Smooth muscle cell (in vitro differentiated cells): ENCODE measurements at regions not wholly inside any gene's neighbourhood (a gene's known extent, or its start where the extent isn't known, plus 50 kb on each side); places are given as distances from the start of the nearest gene placed in this dataset.

ENCODE experiments used
- DNase-seq: peaks from one replicate; lab custom pipeline; 2025; ENCODE audit not compliant: unreplicated experiment; lab: John Stamatoyannopoulos, UW
- H2AFZ ChIP-seq: fragments of 200-600 bp; sonication (generic); 2 replicates; pipeline ENCODE4 v1.6.0; 2016; ENCODE audit warnings: antibody characterized with exemption, low read depth, mild to moderate bottlenecking
- H3F3A ChIP-seq: fragments of 200-600 bp; sonication (generic); 2 replicates; pipeline ENCODE4 v1.6.0; 2017; ENCODE audit warnings: antibody characterized with exemption, low read depth
- H3K27ac ChIP-seq: fragments of 200-600 bp; sonication (generic); 2 replicates; pipeline ENCODE4 v1.5.1; 2016; ENCODE audit warnings: low read depth, mild to moderate bottlenecking
- H3K27me3 ChIP-seq: fragments of 200-600 bp; sonication (generic); 2 replicates; pipeline ENCODE4 v1.6.1; 2016; ENCODE audit warnings: low read depth, mild to moderate bottlenecking
- H3K36me3 ChIP-seq: fragments of 200-600 bp; sonication (generic); 2 replicates; pipeline ENCODE4 v1.5.1; 2016; ENCODE audit warnings: low read depth
- H3K4me1 ChIP-seq: fragments of 200-600 bp; sonication (generic); 2 replicates; pipeline ENCODE4 v1.5.1; 2016; ENCODE audit warnings: low read depth
- H3K4me2 ChIP-seq: fragments of 200-600 bp; sonication (generic); 2 replicates; pipeline ENCODE4 v1.6.0; 2016; ENCODE audit warnings: mild to moderate bottlenecking
- H3K4me3 ChIP-seq: fragments of 200-600 bp; sonication (generic); 2 replicates; pipeline ENCODE4 v1.5.1; 2016; ENCODE audit warnings: mild to moderate bottlenecking
- H3K79me2 ChIP-seq: fragments of 200-600 bp; sonication (generic); 2 replicates; pipeline ENCODE4 v1.6.0; 2016; ENCODE audit warnings: low read depth, mild to moderate bottlenecking
- H3K9ac ChIP-seq: fragments of 200-600 bp; sonication (generic); 2 replicates; pipeline ENCODE4 v1.6.0; 2016; ENCODE audit warnings: low read depth
- H3K9me3 ChIP-seq: fragments of 200-600 bp; sonication (generic); replicated peaks from 2 replicates; pipeline ENCODE4 v1.5.1; 2016; ENCODE audit warnings: low read depth
- H4K20me1 ChIP-seq: fragments of 200-600 bp; sonication (generic); 2 replicates; pipeline ENCODE4 v1.6.0; 2016; ENCODE audit warnings: low read depth
- CTCF ChIP-seq: fragments of 200-600 bp; sonication (generic); IDR thresholded peaks from 2 replicates; pipeline ENCODE4 v1.5.1; 2017; ENCODE audit warnings: borderline replicate concordance, mild to moderate bottlenecking, antibody characterized with exemption; ENCODE audit not compliant: insufficient read depth, poor library complexity, severe bottlenecking
- WGBS: methylation state at CpG from one replicate; pipeline ENCODE4 v1.1.7; 2016; ENCODE audit warnings: low lambda C conversion rate; 5-methylcytosine and 5-hydroxymethylcytosine counted together

- no peak for TF ChIP-seq CTCF
- Histone ChIP-seq H3K27me3 (no peaks in the 10 kb centered on the region), H4K20me1 (no peaks in the 10 kb centered on the region), H3K4me3 (no peak overlapping the region), H3K79me2 (no peaks in the 10 kb centered on the region), H3K9ac (no peak overlapping the region), H3F3A (no peaks in the 10 kb centered on the region), H3K27ac (no peak overlapping the region), H3K4me1 (peaks cover 9% of the 10 kb centered on the region), H2AFZ (no peak overlapping the region), H3K4me2 (no peak overlapping the region), H3K9me3 (no peaks in the 10 kb centered on the region), H3K36me3 (no peaks in the 10 kb centered on the region)
- DNase-seq, result no peak
Observed at GRCh38 chr1:187044411-187044810, 215.7 kb downstream of the PLA2G4A start.

GRCh38 chr1:187045371-187045770 is 216.6 kb downstream of the PLA2G4A start:
- Histone ChIP-seq H3K36me3 (no peaks in the 10 kb centered on the region), H3K4me1 (peaks cover 9% of the 10 kb centered on the region), H4K20me1 (no peaks in the 10 kb centered on the region), H3K9ac (no peak overlapping the region), H3K79me2 (no peaks in the 10 kb centered on the region), H3K4me2 (no peak overlapping the region), H3K27me3 (no peaks in the 10 kb centered on the region), H3F3A (no peaks in the 10 kb centered on the region), H3K9me3 (no peaks in the 10 kb centered on the region), H2AFZ (no peak overlapping the region), H3K4me3 (no peak overlapping the region), H3K27ac (no peak overlapping the region)
- no peak for TF ChIP-seq CTCF
- no peak for DNase-seq
- WGBS, result 78% methylated on average over 4 of the region's 4 CpGs

- WGBS, result 90% methylated on average over 5 of the region's 5 CpGs
- no peak overlapping the region for H3K4me2 ChIP-seq
- no peak overlapping the region for H3K9ac ChIP-seq
- no peak overlapping the region for H2AFZ ChIP-seq
- H4K20me1 ChIP-seq, result no peaks in the 10 kb centered on the region
- no peaks in the 10 kb centered on the region for H3K79me2 ChIP-seq
- H3K36me3 ChIP-seq, result no peaks in the 10 kb centered on the region
- no peaks in the 10 kb centered on the region for H3K9me3 ChIP-seq
- DNase-seq, result no peak
- peaks cover 9% of the 10 kb centered on the region for H3K4me1 ChIP-seq
- no peaks in the 10 kb centered on the region for H3K27me3 ChIP-seq
- H3K27ac ChIP-seq, result no peak overlapping the region
- no peak for TF ChIP-seq CTCF
- no peak overlapping the region for H3K4me3 ChIP-seq
- H3F3A ChIP-seq, result no peaks in the 10 kb centered on the region
Observed at GRCh38 chr1:187046293-187046692, 217.5 kb downstream of the PLA2G4A start.

- Histone ChIP-seq H3K79me2 (no peaks in the 10 kb centered on the region), H3K4me1 (peaks cover 9% of the 10 kb centered on the region), H3K36me3 (no peaks in the 10 kb centered on the region), H3K27ac (no peak overlapping the region), H3K4me2 (no peak overlapping the region), H3K9me3 (no peaks in the 10 kb centered on the region), H3K27me3 (no peaks in the 10 kb centered on the region), H3K4me3 (no peak overlapping the region), H4K20me1 (no peaks in the 10 kb centered on the region), H2AFZ (no peak overlapping the region), H3F3A (no peaks in the 10 kb centered on the region), H3K9ac (no peak overlapping the region)
- no peak for TF ChIP-seq CTCF
- WGBS, result 32% methylated on average over 5 of the region's 5 CpGs
- DNase-seq, result no peak
Observed at GRCh38 chr1:187047298-187047697, 218.5 kb downstream of the PLA2G4A start.
